Inferior parietal cortex (tissue), 1 donor: ENCODE measurements at regions not wholly inside any gene's neighbourhood (a gene's known extent, or its start where the extent isn't known, plus 50 kb on each side); places are given as distances from the start of the nearest gene placed in this dataset.

ENCODE experiments used
- DNase-seq: peaks from one replicate; pipeline ENCODE4 v3.0.0-alpha.2; 2016; ENCODE audit errors: extremely low spot score

DNA sequence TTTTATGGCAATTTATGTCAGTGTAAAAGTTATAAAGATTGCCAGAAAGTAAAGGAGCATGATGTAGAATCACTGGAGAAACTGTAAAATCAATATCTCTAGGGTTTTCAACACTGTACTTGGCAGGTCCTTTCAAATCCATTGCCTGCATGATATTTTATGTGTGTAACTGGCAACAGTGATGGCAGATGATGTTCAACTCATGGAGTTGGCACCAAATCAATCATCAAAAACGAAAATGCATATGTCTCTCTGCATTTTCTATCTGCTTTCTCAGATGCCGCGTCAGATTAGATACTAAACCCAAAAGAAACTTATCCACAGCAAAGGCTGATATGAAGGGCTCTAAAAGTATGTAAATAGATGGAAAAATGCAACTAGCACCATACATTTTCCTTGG is 1395.5 kb upstream of the PIK3C3 start:
- DNase-seq, result no peak

DNA sequence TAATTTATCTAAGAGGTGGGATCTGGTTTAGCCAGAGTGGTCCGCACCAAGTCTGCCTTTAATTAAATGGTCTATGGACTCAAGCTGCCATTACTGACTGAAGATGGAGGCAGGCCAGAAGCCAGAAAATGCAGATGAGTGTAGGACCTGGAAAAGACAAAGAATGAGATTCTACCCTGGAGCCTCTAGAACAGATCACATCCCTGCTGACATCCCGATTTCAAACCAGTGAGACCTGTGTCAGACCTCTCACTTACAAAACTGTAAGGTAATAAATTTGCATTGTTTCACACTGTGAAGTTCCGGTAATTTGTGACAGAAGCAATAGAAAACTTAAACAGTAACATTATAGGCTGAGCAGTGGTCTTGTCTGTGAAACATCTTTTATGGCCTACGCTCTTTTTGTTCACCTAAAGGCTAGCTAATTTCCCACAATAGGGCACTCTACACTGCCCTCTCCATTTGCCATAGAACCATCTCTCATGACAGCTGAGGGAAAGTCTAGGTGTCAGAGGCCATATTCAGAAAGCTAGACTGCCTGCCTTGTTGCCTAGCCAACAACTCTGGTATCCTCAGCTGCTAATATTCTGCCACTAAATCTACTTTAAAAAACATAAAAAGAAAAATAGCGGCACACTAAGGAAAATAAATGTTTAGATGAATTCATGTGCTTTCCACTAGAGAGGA is 1396.2 kb upstream of the PIK3C3 start:
- no peak for DNase-seq

GRCh38 chr18:40555914-40556313 is 1399.1 kb upstream of the PIK3C3 start:
- DNase-seq, result no peak

- DNase-seq, result no peak
Observed at GRCh38 chr18:40553029-40553428, 1402.0 kb upstream of the PIK3C3 start.

- DNase-seq, result no peak
Observed at GRCh38 chr18:40546875-40547274, 1408.2 kb upstream of the PIK3C3 start.

DNA sequence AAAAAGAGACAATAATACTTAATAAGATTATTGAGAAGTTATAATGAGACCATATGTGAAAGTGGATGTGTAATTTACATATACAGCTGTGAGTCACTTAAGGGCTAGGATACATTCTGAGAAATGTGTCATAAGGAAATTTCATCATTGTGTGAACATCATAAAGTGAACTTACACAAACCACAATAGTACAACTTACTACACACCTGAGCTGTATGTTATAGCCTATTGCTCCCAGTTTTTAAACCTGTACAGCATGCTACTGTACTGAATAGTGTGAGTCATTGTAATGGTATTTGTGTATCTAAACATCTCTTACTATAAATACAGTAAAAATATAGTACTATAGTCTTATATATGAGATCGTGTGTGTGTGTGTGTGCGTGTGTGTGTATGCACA is 1420.3 kb upstream of the PIK3C3 start:
- no peak for DNase-seq

DNA sequence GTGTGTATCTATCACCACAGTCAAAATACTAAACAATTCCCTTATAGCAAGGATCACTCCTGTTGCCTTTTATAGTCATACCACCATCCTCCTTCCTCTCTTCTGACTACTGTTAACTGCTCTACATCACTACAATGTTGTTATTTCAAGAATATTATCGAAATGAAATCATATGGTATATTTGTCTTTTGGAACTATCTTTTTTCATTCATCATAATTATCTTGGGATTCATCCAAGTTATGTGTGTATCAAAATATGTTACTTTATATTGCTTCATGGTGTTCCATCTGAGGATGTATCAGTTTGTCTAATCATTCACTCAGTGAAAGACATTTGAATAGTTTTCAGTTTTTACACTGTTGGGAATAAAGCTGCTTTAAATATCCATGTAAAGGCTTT is 1423.0 kb upstream of the PIK3C3 start:
- no peak for DNase-seq

DNA sequence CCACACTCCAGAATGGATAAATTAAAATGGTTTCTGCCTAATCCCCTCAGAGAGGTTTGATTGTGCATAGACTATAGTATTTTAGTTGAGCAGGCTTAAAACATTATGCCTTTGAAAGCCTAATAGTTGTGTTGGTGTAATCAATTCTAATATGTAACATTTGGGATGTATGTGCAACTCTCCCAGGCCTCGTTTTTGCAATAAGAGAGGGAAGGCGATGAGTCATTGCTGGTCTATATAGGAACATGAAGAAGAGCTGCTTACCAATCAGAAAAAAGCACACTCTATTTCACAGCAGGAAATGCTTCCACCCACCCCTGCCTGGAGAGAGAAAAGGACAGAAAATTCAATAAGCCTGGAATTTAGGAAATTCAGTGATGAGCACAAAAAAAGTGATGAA is 1424.0 kb upstream of the PIK3C3 start:
- no peak for DNase-seq

GRCh38 chr18:40529478-40529877 is 1425.6 kb upstream of the PIK3C3 start:
- DNase-seq, result no peak

DNA sequence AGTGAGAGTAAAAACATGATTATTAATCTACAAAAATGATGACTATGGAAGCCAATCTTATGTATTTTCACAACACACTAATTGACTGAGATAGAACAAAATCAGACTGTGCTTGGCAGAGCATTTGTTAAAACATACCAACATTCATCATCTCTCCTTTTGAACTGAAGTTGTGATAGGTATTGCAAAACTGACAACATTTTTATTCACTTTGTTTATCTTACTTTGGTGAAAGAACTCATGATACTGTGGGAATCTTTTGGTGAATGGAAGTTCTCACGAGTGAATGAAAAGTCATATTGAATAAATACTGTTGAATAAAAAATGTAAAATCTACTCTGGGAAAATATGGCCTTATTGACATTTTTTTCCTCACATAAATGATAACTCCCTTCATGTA is 1430.2 kb upstream of the PIK3C3 start:
- DNase-seq, result no peak

DNA sequence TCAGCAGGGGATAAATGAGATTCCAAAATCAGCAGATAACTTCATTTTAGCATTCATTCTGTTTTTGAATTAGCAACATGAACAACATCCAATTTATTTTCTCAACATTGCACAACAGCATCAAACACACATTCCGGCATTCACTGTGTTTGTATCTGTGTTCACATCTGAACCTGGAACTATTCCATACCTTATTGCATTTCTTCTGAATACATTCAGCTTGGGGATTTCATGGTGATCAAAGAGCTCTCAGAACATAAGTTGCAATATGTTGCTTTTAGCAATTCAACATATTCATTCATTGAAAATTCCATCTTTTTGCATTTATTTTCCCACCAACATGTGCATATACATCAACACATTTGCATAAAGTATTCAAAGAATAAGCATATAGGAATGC is 1431.7 kb upstream of the PIK3C3 start:
- DNase-seq, result no peak

- no peak for DNase-seq
Observed at GRCh38 chr18:40501026-40501425, 1454.0 kb upstream of the PIK3C3 start.

DNA sequence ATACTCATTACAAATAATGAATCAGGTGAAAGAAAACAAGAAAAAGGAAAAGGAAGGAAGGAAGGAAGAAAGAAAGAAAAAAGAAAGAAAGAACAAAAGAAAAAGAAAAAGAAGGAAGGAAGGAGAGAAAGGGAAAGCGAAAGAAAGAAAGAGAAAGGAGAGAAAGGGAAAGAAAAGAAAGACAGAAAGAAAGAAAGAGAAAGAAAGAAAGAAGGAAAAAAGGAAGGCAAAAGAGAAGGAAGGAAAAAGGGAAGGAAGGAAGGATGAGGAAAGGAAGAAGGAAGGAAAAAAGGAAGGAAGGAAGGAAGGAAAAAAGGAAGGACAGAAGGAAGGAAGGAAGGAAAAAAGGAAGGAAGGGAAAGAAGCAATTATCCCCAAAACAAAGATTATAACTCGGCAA is 1460.4 kb upstream of the PIK3C3 start:
- no peak for DNase-seq

GRCh38 chr18:40493316-40493715 is 1461.7 kb upstream of the PIK3C3 start:
- DNase-seq, result no peak

GRCh38 chr18:40489301-40489700 is 1465.7 kb upstream of the PIK3C3 start:
- DNase-seq, result no peak

DNA sequence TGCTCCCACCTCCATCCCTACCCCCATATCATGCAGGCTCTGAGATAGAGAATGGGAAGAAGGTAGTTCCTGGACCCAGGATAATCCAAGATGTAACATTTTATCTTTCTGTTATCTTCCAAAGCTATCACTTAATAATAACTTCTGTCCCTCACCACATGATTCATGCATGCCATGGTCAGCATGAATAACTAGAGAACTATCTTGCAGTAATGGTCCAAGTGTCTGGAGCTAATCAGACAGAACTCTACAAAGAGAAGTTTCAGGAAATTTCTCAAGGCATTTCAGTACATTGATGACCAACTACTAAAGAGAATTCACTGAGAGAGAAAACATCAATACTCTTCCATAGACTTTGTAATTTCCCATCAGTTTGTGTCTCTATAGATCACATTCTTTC is 1469.7 kb upstream of the PIK3C3 start:
- DNase-seq, result no peak

DNA sequence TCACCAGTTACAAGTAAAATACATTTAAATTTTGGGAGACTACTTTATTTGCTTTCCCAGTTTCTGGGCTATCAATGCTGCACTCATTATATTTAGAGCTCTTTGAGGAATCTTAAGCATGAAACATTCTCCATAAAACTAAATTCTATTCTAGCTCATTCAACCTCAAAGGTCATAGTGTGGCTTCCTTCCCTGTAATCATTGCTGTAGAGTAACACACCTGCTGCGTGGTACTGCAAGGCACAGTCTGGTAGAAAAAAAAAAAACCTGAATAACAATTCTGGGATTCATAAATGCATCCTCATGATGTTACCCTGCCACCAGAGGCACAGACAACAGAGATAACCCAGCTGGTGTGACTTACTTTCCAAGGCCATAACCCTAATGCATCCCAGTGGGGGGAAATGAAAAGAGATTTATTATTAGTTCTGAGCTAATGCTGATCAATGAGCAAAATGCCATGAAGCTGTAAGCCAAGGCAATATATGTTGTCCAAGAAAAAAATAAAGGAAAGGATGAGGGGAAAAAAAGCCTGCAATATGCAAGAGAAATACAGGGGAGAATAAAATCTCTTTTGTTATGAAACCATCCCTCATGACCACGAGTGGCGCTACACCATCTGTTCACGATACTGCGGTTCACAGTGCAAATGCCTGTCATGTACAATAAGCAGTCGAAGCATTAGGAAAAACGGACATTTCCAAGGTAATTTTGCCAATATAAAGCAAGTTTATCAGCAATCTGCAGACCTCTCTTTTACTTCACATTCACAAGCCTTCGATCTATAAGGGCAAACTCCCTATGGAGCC is 1481.6 kb upstream of the PIK3C3 start:
- DNase-seq, result no peak

- no peak for DNase-seq
Observed at GRCh38 chr18:40470723-40471122, 1484.3 kb upstream of the PIK3C3 start.

GRCh38 chr18:40469851-40470250 is 1485.2 kb upstream of the PIK3C3 start:
- no peak for DNase-seq

GRCh38 chr18:40469316-40469715 is 1485.7 kb upstream of the PIK3C3 start:
- no peak for DNase-seq

- DNase-seq, result no peak
Observed at GRCh38 chr18:40464032-40464431, 1491.0 kb upstream of the PIK3C3 start.

DNA sequence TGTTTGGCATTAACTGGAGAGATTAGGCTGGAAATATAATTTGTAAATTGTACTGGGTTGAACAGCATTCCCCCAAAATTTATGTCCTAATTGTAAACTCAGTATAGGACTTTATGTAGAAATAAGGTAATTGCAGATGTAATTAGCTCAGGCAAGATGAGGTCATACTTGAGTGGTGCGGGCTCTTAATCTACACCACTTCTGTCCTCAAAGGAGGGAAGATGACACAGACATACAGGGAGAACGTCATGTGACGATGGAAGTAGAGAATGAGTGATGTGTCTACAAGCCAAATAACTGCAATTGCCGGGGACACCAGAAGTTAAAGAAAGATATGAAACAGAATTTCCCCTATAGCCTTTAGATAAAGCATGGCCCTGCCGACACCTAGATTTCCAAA is 1501.1 kb upstream of the PIK3C3 start:
- DNase-seq, result no peak

DNA sequence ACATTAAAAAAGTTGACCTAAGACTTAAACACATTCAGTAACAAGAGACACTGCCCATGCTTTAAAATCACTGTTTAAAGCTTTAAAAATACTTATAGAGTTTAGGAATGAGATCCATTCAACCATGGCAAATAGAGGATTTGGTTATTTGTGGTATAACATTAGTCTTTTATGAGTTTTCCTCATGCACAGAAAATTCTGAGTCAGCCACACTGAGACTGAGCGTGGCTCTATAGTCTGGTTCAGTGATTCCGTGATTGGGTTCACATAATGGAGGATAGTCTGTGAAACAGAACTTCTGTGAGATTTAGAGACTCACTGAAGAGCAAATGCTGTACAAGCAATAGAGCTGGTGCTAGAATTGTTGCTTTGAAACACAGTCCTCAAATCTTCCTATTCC is 1502.4 kb upstream of the PIK3C3 start:
- no peak for DNase-seq

DNA sequence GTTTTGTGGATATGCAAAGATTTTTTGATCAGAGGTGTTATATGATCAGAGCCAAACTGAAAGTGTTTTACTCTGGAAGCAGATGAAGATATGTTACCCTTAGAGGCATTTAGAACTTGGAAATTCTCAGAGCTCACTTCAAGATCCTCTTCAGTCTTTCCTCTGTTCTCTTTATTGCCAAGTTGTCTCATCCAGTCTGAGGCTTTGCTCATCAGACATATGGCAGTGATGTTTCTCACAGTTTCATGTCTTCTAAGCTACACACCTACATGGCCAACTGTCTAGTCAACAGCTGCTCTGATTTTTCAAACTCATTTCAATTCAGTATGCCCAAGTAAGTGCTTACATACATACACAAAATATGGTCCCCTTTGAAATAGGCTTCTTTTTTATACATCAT is 1504.3 kb upstream of the PIK3C3 start:
- DNase-seq, result peak; percentile 57
